Psoas muscle (tissue), 7 donors: ENCODE measurements at regions not wholly inside any gene's neighbourhood (a gene's known extent, or its start where the extent isn't known, plus 50 kb on each side); places are given as distances from the start of the nearest gene placed in this dataset.

ENCODE experiments used
- ATAC-seq, 4 donors: fragments of 200-7000 bp; cut with Tn5 transposase; one replicate each; pipeline ENCODE4 v1.9.1; 2020; ENCODE audit warnings: moderate library complexity in 3 of 4, mild to moderate bottlenecking in 2 of 4
- DNase-seq, 2 donors: peaks; one replicate each; pipeline ENCODE4 v3.0.0-alpha.2; 2020
- H3K27ac ChIP-seq: fragments of 200-600 bp; one replicate; pipeline ENCODE4 v1.8.0; 2022
- H3K27me3 ChIP-seq, 3 donors: fragments of 200-600 bp in 1 of 3; one replicate each; pipeline versions ENCODE4 v1.6.1 to v1.8.0; 2013 to 2022; ENCODE audit warnings: low read length in 2 of 3, mild to moderate bottlenecking in 2 of 3, moderate library complexity in 1 of 3; ENCODE audit not compliant: insufficient read depth in 3 of 3
- H3K36me3 ChIP-seq, 2 donors: fragments of 200-600 bp in 1 of 2; one replicate each; pipeline versions ENCODE4 v1.6.1 to v1.8.0; 2013 to 2022; ENCODE audit warnings: low read depth in 1 of 2, mild to moderate bottlenecking in 1 of 2, moderate library complexity in 1 of 2; ENCODE audit not compliant: insufficient read depth in 1 of 2
- H3K4me1 ChIP-seq: fragments of 200-600 bp; one replicate; pipeline ENCODE4 v1.8.0; 2022
- H3K4me3 ChIP-seq: fragments of 200-600 bp; one replicate; pipeline ENCODE4 v1.8.0; 2022; ENCODE audit warnings: mild to moderate bottlenecking
- H3K9me3 ChIP-seq: fragments of 200-600 bp; one replicate; pipeline ENCODE4 v1.8.0; 2022
- WGBS, 3 donors: extraction: QIAGEN DNeasy Blood & Tissue Kit; methylation state at CpG; one replicate each; pipeline versions ENCODE4 v1.1.6 to v1.1.7; 2013; 5-methylcytosine and 5-hydroxymethylcytosine counted together
- intact Hi-C, 2 donors: fragments of 100-400 bp; cut with DNase I; formaldehyde crosslinking; loops; one replicate each; pipeline versions ENCODE4 v1.11.0 to v1.14.2; 2022
- TF ChIP-seq, protein P1 (sequence below): fragments of 200-600 bp; IDR thresholded peaks from one replicate; pipeline ENCODE4 v1.8.0; 2022; ENCODE audit warnings: antibody characterized with exemption
- donor health status: healthy with polysubstance abuse.
- donor health status: DM: no; HTN: no; CAD: no; lungs with moderate emphysema.
- donor health status: Bipolar disorder and iron deficiency.
- donor health status: healthy.
- donor health status: DM: yes; HTN: yes; CAD: no.
- donor health status: DM: no; HTN: no; CAD: no.
- donor health status: DM: yes; HTN: yes; CAD: no.

DNA sequence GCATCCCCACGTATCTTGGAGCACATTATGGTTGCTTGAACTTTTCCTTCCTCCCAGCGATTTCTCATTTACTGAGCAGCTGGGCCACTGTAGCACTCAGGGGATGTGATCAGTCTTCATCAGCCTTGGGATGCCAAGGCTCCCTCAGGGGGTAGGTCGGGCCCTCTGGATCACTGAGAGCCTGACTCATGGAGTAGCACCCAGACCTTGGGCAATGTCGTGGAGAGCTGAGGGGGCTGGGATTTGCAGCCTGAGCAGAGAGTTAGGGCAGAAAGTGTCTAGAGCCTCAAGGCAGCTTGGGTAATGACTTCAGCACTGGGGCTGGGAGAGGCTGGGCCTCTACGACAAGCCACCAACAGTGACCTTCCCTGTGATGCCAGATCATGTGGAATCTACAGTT, 86.5 kb upstream of the CXCL12 start:
- peaks cover 21% of the 10 kb centered on the region for H3K4me1 ChIP-seq
- TF ChIP-seq, protein P1, sequence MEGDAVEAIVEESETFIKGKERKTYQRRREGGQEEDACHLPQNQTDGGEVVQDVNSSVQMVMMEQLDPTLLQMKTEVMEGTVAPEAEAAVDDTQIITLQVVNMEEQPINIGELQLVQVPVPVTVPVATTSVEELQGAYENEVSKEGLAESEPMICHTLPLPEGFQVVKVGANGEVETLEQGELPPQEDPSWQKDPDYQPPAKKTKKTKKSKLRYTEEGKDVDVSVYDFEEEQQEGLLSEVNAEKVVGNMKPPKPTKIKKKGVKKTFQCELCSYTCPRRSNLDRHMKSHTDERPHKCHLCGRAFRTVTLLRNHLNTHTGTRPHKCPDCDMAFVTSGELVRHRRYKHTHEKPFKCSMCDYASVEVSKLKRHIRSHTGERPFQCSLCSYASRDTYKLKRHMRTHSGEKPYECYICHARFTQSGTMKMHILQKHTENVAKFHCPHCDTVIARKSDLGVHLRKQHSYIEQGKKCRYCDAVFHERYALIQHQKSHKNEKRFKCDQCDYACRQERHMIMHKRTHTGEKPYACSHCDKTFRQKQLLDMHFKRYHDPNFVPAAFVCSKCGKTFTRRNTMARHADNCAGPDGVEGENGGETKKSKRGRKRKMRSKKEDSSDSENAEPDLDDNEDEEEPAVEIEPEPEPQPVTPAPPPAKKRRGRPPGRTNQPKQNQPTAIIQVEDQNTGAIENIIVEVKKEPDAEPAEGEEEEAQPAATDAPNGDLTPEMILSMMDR, result no peak
- H3K27ac ChIP-seq, result no peak overlapping the region
- intact Hi-C loops, result no loop called here
- H3K36me3 ChIP-seq, result no peaks in the 10 kb centered on the region
- DNase-seq (no peak), ATAC-seq (no peak)
- no peaks in the 10 kb centered on the region for H3K27me3 ChIP-seq
- H3K9me3 ChIP-seq, result no peaks in the 10 kb centered on the region
- 88 to 92% (median 90%) methylated on average over 5 of the region's 5 CpGs for WGBS, 3 donors
- H3K4me3 ChIP-seq, result no peak overlapping the region

DNA sequence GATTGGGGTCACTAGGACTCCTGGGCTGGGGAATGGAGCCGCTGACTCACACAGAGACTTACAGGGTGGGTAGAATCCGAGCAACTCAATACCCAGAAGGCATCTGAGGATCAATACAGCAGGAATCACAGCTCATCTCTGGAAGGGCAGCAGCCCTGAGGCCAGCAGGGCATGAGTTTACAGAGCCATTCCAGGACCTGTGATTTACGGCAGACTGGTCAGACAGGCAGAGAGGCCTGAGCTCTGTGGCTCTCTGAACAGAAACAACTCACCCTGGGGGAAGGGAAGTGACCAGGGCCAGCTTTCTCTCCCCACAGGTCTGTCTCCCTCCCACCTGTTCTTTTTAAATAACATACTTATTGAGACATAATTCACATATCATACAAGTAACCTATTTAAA, 88.2 kb upstream of the CXCL12 start:
- Histone ChIP-seq H3K27me3 (no peaks in the 10 kb centered on the region), H3K9me3 (no peaks in the 10 kb centered on the region), H3K36me3 (no peaks in the 10 kb centered on the region), H3K27ac (no peak overlapping the region), H3K4me3 (no peak overlapping the region), H3K4me1 (peaks cover 26% of the 10 kb centered on the region)
- whole genome bisulfite sequencing, 3 donors, result 41 to 58% (median 48%) methylated on average over 3 of the region's 3 CpGs
- ATAC-seq (peak in 2 of 4 donors; percentile 55 to 70), DNase-seq (no peak)
- TF ChIP-seq, protein P1, result no peak
- intact Hi-C loops, result no loop called here

DNA sequence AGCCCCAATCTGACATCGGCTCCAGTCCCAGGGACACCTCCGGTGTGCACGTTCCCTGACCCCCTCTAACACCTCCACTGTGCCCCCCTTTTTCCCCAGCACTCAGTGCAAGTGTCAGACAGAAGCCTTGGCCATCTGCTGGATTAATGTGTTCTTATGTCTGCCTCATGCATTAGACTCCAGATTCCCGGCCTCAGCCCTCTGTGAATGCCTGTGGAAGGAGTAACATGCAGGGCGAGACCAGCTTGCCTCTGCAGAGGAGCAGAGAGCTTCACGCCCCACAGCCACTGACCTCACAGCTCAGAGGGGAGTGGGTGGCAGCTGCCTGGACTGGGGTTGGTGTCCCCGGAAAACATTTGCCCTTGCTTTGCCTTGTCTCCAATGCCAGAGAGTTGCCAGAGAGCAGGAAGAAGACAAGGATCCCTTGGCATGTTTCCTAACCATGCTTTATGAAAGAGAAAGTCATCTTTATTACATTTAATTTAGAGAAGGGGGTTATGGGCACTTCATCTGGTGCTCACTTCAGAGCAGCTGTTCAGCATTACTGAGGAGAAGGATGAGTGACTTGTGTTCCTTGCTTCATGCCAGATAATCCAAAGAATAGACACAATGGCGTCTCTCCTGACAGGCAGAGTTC, 91.6 kb upstream of the CXCL12 start:
- ATAC-seq, result no peak
- no peaks in the 10 kb centered on the region for H3K9me3 ChIP-seq
- WGBS, 3 donors, result 51 to 66% (median 59%) methylated on average over 8 of the region's 8 CpGs
- H3K4me3 ChIP-seq, result no peak overlapping the region
- H3K36me3 ChIP-seq, result no peaks in the 10 kb centered on the region
- intact Hi-C loops, result no loop called here
- no peaks in the 10 kb centered on the region for H3K27me3 ChIP-seq
- TF ChIP-seq, protein P1, result no peak
- peaks cover 15% of the 10 kb centered on the region for H3K4me1 ChIP-seq
- H3K27ac ChIP-seq, result no peak overlapping the region
- DNase-seq, result no peak

DNA sequence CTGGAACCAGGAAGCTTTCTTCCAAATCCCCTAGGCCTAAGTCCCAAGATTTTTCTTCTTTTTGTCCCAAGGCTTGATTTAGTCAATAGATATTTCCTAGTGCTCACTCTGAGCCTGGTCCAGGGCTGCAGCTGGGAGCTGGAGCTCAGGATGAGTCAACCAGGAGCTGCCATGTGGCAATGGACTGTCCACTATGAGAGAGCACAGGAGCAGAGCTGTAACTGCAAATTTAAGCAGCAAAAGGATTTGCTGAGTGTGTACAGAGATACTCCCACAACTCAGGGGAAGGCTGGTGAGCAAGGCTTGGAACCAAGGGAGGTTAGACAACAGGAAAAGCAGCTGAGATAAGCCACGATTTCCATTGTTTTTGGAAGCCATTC, 92.1 kb upstream of the CXCL12 start:
- no peaks in the 10 kb centered on the region for H3K27me3 ChIP-seq
- H3K36me3 ChIP-seq, result no peaks in the 10 kb centered on the region
- no peaks in the 10 kb centered on the region for H3K9me3 ChIP-seq
- H3K4me1 ChIP-seq, result peaks cover 15% of the 10 kb centered on the region
- WGBS, 3 donors, result 22 to 26% (median 22%) methylated on average over 1 of the region's 1 CpG
- no peak overlapping the region for H3K4me3 ChIP-seq
- DNase-seq (peak in 1 of 2 donors; percentile 36), ATAC-seq (peak in 3 of 4 donors; percentile 58 to 63 (median 60))
- no peak overlapping the region for H3K27ac ChIP-seq
- intact Hi-C loops, result no loop called here
- TF ChIP-seq, protein P1, result no peak

DNA sequence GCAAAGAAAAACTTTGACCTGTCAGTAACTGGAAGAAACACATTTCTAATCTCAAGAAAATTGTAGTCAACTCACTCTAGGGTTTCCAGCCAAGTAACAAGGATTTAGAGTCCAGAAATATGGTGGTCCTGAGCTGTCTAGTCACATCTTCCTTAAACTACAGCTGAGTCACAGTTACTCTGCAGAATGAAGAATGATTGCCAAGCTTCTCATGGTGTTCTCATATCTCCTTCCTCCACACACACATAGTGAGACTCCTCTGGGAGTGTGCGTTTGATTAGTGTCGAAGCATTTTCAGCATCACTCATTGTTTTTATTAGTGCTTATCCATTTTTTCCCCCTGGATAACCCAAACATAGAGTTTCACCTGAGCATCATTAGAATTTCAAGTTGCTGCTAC, 93.1 kb upstream of the CXCL12 start:
- DNase-seq (no peak), ATAC-seq (no peak)
- H3K9me3 ChIP-seq, result no peaks in the 10 kb centered on the region
- H3K4me3 ChIP-seq, result no peak overlapping the region
- H3K27me3 ChIP-seq, result no peaks in the 10 kb centered on the region
- peaks cover 11% of the 10 kb centered on the region for H3K4me1 ChIP-seq
- intact Hi-C loops, result no loop called here
- TF ChIP-seq, protein P1, result no peak
- no peaks in the 10 kb centered on the region for H3K36me3 ChIP-seq
- WGBS, 3 donors, result 62 to 77% (median 74%) methylated on average over 2 of the region's 2 CpGs
- H3K27ac ChIP-seq, result no peak overlapping the region
